ENCODE measurements at regions not wholly inside any gene's neighbourhood (a gene's known extent, or its start where the extent isn't known, plus 50 kb on each side); places are given as distances from the start of the nearest gene placed in this dataset.

- TF ChIP-seq CTCF (IDR thresholded peaks at IDR 0.05) = no peak
- TF ChIP-seq POLR2A (IDR thresholded peaks at IDR 0.05) = no peak
- TF ChIP-seq EP300 (IDR thresholded peaks at IDR 0.05) = no peak
These were observed 193.0 kb downstream of the IRF8 start for GRCh38 chr16:86091976-86092375.

Data from tibial nerve (tissue), 4 donors.